ENCODE measurements at regions not wholly inside any gene's neighbourhood (a gene's known extent, or its start where the extent isn't known, plus 50 kb on each side); places are given as distances from the start of the nearest gene placed in this dataset.

DNA sequence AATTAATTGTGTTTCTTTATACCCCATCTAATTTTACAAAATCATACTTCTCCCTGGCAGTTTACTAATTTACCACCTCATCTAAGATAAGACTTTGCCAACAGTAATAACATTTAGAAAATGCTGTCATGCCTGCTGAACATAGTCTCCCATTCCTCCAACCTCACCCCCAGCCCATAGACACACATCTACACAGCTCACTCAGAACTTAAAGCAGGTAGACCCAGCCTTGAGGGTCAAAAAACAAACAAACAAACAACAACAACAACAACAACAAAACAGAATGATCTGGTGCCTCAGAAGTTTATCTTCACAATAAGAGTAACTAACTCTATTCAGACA, 94.0 kb downstream of the ZC3H11B start:
- no peaks in the 10 kb centered on the region for H3K9me3 ChIP-seq
- ATAC-seq (ENCODE audit: insufficient number of reproducible peaks, low FRiP score, low read depth) (no peak), DNase-seq (ENCODE audit: low spot score) (no peak)
- H3K4me3 ChIP-seq: no peak overlapping the region
- H3K36me3 ChIP-seq: no peaks in the 10 kb centered on the region
- H3K27me3 ChIP-seq (replicated peaks; ENCODE audit: insufficient read depth): no peaks in the 10 kb centered on the region
- TF ChIP-seq, protein P1, sequence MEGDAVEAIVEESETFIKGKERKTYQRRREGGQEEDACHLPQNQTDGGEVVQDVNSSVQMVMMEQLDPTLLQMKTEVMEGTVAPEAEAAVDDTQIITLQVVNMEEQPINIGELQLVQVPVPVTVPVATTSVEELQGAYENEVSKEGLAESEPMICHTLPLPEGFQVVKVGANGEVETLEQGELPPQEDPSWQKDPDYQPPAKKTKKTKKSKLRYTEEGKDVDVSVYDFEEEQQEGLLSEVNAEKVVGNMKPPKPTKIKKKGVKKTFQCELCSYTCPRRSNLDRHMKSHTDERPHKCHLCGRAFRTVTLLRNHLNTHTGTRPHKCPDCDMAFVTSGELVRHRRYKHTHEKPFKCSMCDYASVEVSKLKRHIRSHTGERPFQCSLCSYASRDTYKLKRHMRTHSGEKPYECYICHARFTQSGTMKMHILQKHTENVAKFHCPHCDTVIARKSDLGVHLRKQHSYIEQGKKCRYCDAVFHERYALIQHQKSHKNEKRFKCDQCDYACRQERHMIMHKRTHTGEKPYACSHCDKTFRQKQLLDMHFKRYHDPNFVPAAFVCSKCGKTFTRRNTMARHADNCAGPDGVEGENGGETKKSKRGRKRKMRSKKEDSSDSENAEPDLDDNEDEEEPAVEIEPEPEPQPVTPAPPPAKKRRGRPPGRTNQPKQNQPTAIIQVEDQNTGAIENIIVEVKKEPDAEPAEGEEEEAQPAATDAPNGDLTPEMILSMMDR (IDR thresholded peaks at IDR 0.05): no peak
- no peak overlapping the region for H3K27ac ChIP-seq
- H3K4me1 ChIP-seq (ENCODE audit: control insufficient read depth in 1 of 2, low read depth in 2 of 2): no peaks in the 10 kb centered on the region

DNA sequence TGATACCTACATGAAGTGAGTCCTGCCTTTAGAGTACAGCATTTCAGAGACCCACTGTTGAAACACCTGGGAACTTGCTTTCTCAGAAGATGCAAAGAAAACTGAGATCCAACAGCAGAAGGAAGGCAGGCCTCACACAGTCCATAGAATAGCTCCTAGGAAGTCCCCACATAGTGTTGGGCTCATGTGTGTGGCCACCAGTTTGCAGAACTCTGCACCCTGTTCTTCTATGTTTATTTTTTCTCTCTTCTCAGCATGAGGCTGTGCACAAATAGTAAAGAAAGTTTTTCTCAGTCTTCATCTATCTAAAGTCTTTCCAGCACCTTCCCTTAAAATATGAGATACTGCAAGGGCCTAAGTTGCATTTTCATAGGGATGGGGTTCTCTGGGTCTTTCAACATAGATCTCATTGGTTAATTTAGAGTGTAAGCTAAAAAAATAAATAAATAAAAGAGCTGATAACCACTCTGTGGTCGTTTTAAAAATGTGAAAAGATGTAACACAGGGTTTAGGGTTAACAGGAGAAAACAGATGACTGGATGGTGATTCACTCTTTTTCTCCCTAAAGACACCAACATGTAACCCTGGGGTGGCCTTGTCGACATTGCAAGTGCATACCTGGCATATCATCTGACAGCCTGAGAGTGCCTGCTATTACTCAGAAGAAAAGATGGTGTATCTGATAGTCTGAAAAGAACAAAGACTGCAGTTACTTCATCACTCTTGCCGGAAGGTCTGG, 94.6 kb downstream of the ZC3H11B start:
- no peak for DNase-seq (ENCODE audit: low spot score)
- ATAC-seq (ENCODE audit: insufficient number of reproducible peaks, low FRiP score, low read depth): no peak
- TF ChIP-seq, protein P1 (IDR thresholded peaks at IDR 0.05): no peak
- Histone ChIP-seq H3K9me3 (no peaks in the 10 kb centered on the region), H3K27ac (no peak overlapping the region), H3K4me1 (ENCODE audit: control insufficient read depth in 1 of 2, low read depth in 2 of 2) (no peaks in the 10 kb centered on the region), H3K27me3 (replicated peaks; ENCODE audit: insufficient read depth) (no peaks in the 10 kb centered on the region), H3K4me3 (no peak overlapping the region), H3K36me3 (no peaks in the 10 kb centered on the region)

DNA sequence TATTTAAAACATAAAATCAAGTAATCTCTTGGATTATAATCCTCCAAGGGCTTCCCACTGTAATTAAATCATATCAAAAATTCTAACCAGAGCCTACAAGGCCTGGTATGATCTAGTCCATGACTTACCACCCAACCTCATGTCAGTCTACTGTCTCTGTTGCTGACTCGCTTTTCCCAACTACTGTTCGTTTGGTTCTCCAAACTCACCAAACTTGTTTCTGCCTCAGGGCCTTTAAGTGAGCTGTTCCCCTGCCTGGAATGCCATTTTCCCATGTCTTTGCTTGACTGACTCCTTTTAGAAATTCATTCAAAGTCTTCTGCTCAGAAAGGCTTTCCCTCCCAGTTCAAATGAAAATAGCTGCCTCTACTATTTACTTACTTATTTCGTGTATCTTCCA, 95.9 kb downstream of the ZC3H11B start:
- no peaks in the 10 kb centered on the region for H3K4me1 ChIP-seq (ENCODE audit: control insufficient read depth in 1 of 2, low read depth in 2 of 2)
- H3K27me3 ChIP-seq (replicated peaks; ENCODE audit: insufficient read depth): no peaks in the 10 kb centered on the region
- no peaks in the 10 kb centered on the region for H3K36me3 ChIP-seq
- TF ChIP-seq, protein P1 (IDR thresholded peaks at IDR 0.05): no peak
- no peaks in the 10 kb centered on the region for H3K9me3 ChIP-seq
- ATAC-seq (ENCODE audit: insufficient number of reproducible peaks, low FRiP score, low read depth) (no peak), DNase-seq (ENCODE audit: low spot score) (no peak)
- no peak overlapping the region for H3K4me3 ChIP-seq
- no peak overlapping the region for H3K27ac ChIP-seq

DNA sequence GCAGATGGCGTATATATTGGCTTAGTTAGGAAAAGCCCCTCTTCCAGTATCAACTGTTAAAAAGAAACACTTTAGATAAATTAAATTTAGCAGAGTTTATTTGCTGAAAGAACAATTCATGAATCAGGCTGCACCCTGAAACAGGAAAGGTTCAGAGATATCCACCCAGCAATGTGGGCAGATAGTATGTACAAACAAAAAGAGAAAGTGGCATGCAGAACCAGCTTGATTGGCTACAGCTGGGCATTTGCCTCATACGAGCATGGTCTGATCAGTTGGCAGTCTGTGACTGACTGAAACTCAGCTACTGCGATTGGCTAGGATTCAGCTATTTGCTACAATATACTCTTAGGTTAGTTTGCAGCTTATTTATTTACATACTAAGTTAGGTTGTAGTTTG, 98.2 kb downstream of the ZC3H11B start:
- Histone ChIP-seq H3K36me3 (no peaks in the 10 kb centered on the region), H3K9me3 (no peaks in the 10 kb centered on the region), H3K27ac (no peak overlapping the region), H3K4me3 (no peak overlapping the region), H3K4me1 (ENCODE audit: control insufficient read depth in 1 of 2, low read depth in 2 of 2) (no peaks in the 10 kb centered on the region), H3K27me3 (replicated peaks; ENCODE audit: insufficient read depth) (no peaks in the 10 kb centered on the region)
- TF ChIP-seq, protein P1 (IDR thresholded peaks at IDR 0.05): no peak
- ATAC-seq (ENCODE audit: insufficient number of reproducible peaks, low FRiP score, low read depth): no peak
- DNase-seq (ENCODE audit: low spot score): no peak

DNA sequence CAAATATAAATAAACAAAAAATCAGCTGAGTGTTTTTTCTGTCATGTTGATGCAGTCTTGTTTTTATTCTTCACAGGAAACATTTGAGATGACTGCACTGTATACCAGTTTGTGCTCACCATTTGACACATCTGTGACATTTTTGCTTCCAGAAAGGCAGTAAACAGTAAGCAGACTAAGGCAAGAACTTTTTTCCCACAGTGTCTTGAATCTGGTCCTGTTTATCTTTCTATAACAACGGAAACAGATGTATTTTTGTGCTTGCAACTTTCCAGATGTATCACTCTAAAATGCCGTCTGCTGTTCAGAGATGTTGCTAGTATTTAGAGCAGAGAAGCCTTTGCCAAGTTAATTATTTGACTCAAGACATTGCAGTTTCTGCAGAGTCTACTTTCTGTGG, 105.5 kb downstream of the ZC3H11B start:
- Histone ChIP-seq H3K27ac (no peak overlapping the region), H3K4me1 (ENCODE audit: control insufficient read depth in 1 of 2, low read depth in 2 of 2) (no peaks in the 10 kb centered on the region), H3K36me3 (no peaks in the 10 kb centered on the region), H3K27me3 (replicated peaks; ENCODE audit: insufficient read depth) (no peaks in the 10 kb centered on the region), H3K9me3 (no peaks in the 10 kb centered on the region), H3K4me3 (no peak overlapping the region)
- TF ChIP-seq, protein P1 (IDR thresholded peaks at IDR 0.05): no peak
- DNase-seq (ENCODE audit: low spot score) (no peak), ATAC-seq (ENCODE audit: insufficient number of reproducible peaks, low FRiP score, low read depth) (no peak)

All from thoracic aorta (tissue), 2 donors.